ENCODE measurements at regions not wholly inside any gene's neighbourhood (a gene's known extent, or its start where the extent isn't known, plus 50 kb on each side); places are given as distances from the start of the nearest gene placed in this dataset.
A peak's percentile ranks its signal among the peaks of the same experiment; 100 is the strongest.

- Histone ChIP-seq H3K4me1 (ENCODE audit: control insufficient read depth, insufficient read depth, low read length) (no peaks in the 10 kb centered on the region), H3K27ac (ENCODE audit: low read length) (no peak overlapping the region), H3K36me3 (ENCODE audit: control insufficient read depth, insufficient read depth, low read length) (no peaks in the 10 kb centered on the region), H3K27me3 (ENCODE audit: control insufficient read depth, insufficient read depth, low read length) (no peaks in the 10 kb centered on the region), H3K9me3 (replicated peaks; ENCODE audit: control insufficient read depth, low read depth, low read length) (no peaks in the 10 kb centered on the region), H3K4me3 (ENCODE audit: low read length) (no peak overlapping the region)
- WGBS (ENCODE audit: insufficient coverage) = no CpG with 5 or more reads among the region's 4 CpGs
- no peak for DNase-seq
Measured at GRCh38 chr6:43843669-43844171, 73.7 kb downstream of the VEGFA start.

- 75% methylated on average over 2 of the region's 5 CpGs for WGBS (ENCODE audit: insufficient coverage)
- no peak for DNase-seq
- Histone ChIP-seq H3K27ac (ENCODE audit: low read length) (no peak overlapping the region), H3K27me3 (ENCODE audit: control insufficient read depth, insufficient read depth, low read length) (no peaks in the 10 kb centered on the region), H3K36me3 (ENCODE audit: control insufficient read depth, insufficient read depth, low read length) (no peaks in the 10 kb centered on the region), H3K9me3 (replicated peaks; ENCODE audit: control insufficient read depth, low read depth, low read length) (no peaks in the 10 kb centered on the region), H3K4me3 (ENCODE audit: low read length) (no peak overlapping the region), H3K4me1 (ENCODE audit: control insufficient read depth, insufficient read depth, low read length) (no peaks in the 10 kb centered on the region)
Measured at GRCh38 chr6:43843097-43843645, 73.2 kb downstream of the VEGFA start.

DNA sequence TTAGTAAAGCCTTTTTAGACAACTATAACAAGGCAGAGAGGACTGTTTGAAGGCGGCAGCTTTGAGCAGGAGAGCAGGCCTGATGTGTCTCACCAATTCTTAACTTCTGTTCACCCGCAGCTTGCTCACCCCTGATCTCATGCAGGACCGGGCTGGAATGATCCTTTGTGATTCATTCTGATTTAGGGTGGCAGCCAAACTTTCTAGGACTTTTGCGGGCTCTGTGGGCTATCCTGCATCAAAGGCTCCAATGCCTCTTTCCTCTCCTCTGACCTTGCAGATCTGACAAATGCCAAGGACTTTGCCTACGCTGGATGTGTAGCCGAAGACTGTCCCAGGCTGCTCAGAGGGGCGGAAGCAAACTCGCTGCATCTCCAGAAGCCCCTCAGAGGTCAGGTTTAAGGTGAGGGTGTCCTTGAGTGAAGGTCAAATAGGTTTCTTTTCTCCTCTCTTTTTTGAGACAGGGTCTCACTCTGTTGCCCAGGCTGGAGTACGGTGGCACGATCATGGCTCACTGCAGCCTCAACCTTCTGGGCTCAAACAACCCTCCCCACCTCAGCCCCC lies 72.3 kb downstream of the VEGFA start:
- WGBS (ENCODE audit: insufficient coverage) = 63% methylated on average over 4 of the region's 10 CpGs
- no peaks in the 10 kb centered on the region for H3K9me3 ChIP-seq (replicated peaks; ENCODE audit: control insufficient read depth, low read depth, low read length)

DNA sequence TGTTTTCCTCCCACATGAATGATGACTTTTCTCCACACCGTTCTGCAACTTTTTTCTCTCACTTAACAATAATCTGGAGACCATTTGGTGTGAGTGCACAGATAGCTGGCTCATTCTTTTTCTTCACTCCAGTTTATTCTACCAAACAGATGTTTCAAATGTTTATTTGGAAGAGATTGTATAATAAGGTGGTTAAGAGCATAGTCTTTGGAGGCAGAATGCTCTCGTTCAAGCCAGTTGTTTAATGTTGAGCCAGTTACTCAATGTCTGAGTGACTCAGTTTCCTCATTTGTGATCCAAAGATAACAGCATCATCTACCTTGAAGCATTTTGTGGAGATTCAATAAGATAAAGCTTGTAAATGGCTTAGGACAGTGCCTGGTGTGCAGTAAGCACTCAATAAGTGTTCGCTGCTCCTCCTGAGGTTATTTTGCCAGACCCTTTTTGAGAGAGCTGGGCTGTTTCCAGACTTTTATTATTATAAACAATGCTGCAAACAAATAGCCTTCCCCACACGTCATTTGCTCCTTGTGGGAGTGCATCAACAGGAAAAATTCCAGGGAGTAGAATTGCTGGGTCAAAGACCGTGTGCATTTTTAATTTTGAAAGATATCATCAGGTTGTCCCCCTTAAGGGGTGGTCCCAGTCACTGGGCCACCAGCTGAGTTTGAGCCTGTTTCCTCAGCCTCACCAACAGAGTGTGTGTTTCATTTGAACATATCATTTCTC lies 70.6 kb downstream of the VEGFA start:
- H3K27me3 ChIP-seq (ENCODE audit: control insufficient read depth, insufficient read depth, low read length) = no peaks in the 10 kb centered on the region
- H3K4me1 ChIP-seq (ENCODE audit: control insufficient read depth, insufficient read depth, low read length) = no peaks in the 10 kb centered on the region
- H3K9me3 ChIP-seq (replicated peaks; ENCODE audit: control insufficient read depth, low read depth, low read length) = no peaks in the 10 kb centered on the region
- DNase-seq = no peak
- H3K36me3 ChIP-seq (ENCODE audit: control insufficient read depth, insufficient read depth, low read length) = no peaks in the 10 kb centered on the region
- H3K4me3 ChIP-seq (ENCODE audit: low read length) = no peak overlapping the region
- no peak overlapping the region for H3K27ac ChIP-seq (ENCODE audit: low read length)
- WGBS (ENCODE audit: insufficient coverage) = 60% methylated on average over 1 of the region's 5 CpGs

More for the DNA sequence above, 72.3 kb downstream of the VEGFA start:
- Histone ChIP-seq H3K27me3 (ENCODE audit: control insufficient read depth, insufficient read depth, low read length) (no peaks in the 10 kb centered on the region), H3K4me1 (ENCODE audit: control insufficient read depth, insufficient read depth, low read length) (no peaks in the 10 kb centered on the region), H3K36me3 (ENCODE audit: control insufficient read depth, insufficient read depth, low read length) (no peaks in the 10 kb centered on the region), H3K4me3 (ENCODE audit: low read length) (no peak overlapping the region), H3K27ac (ENCODE audit: low read length) (no peak overlapping the region)
- DNase-seq = no peak

- Histone ChIP-seq H3K36me3 (ENCODE audit: control insufficient read depth, insufficient read depth, low read length) (no peaks in the 10 kb centered on the region), H3K27me3 (ENCODE audit: control insufficient read depth, insufficient read depth, low read length) (no peaks in the 10 kb centered on the region), H3K27ac (ENCODE audit: low read length) (no peak overlapping the region), H3K4me3 (ENCODE audit: low read length) (no peak overlapping the region), H3K9me3 (replicated peaks; ENCODE audit: control insufficient read depth, low read depth, low read length) (no peaks in the 10 kb centered on the region), H3K4me1 (ENCODE audit: control insufficient read depth, insufficient read depth, low read length) (no peaks in the 10 kb centered on the region)
- DNase-seq = peak; percentile 61
- 70% methylated on average over 6 of the region's 9 CpGs for WGBS (ENCODE audit: insufficient coverage)
Measured at GRCh38 chr6:43838276-43839036, 68.4 kb downstream of the VEGFA start.

GRCh38 chr6:43837507-43837906 lies 67.5 kb downstream of the VEGFA start:
- no peak for DNase-seq
- H3K27me3 ChIP-seq (ENCODE audit: control insufficient read depth, insufficient read depth, low read length) = no peaks in the 10 kb centered on the region
- no peak overlapping the region for H3K4me3 ChIP-seq (ENCODE audit: low read length)
- no peaks in the 10 kb centered on the region for H3K9me3 ChIP-seq (replicated peaks; ENCODE audit: control insufficient read depth, low read depth, low read length)
- H3K27ac ChIP-seq (ENCODE audit: low read length) = no peak overlapping the region
- H3K4me1 ChIP-seq (ENCODE audit: control insufficient read depth, insufficient read depth, low read length) = no peaks in the 10 kb centered on the region
- WGBS (ENCODE audit: insufficient coverage) = 29% methylated on average over 1 of the region's 2 CpGs
- H3K36me3 ChIP-seq (ENCODE audit: control insufficient read depth, insufficient read depth, low read length) = no peaks in the 10 kb centered on the region

- Histone ChIP-seq H3K9me3 (replicated peaks; ENCODE audit: control insufficient read depth, low read depth, low read length) (no peaks in the 10 kb centered on the region), H3K36me3 (ENCODE audit: control insufficient read depth, insufficient read depth, low read length) (no peaks in the 10 kb centered on the region), H3K27me3 (ENCODE audit: control insufficient read depth, insufficient read depth, low read length) (no peaks in the 10 kb centered on the region), H3K4me3 (ENCODE audit: low read length) (no peak overlapping the region), H3K27ac (ENCODE audit: low read length) (no peak overlapping the region), H3K4me1 (ENCODE audit: control insufficient read depth, insufficient read depth, low read length) (no peaks in the 10 kb centered on the region)
- DNase-seq = no peak
- WGBS (ENCODE audit: insufficient coverage) = 89% methylated on average over 4 of the region's 7 CpGs
Measured at GRCh38 chr6:43836507-43837240, 66.7 kb downstream of the VEGFA start.

Measured in muscle of leg (tissue), 3 donors.